Type B pancreatic cell (in vitro differentiated cells): ENCODE measurements at regions not wholly inside any gene's neighbourhood (a gene's known extent, or its start where the extent isn't known, plus 50 kb on each side); places are given as distances from the start of the nearest gene placed in this dataset.

Source experiments
- DNase-seq: peaks from one replicate; pipeline ENCODE4 v3.0.0; 2021; ENCODE audit warnings: mixed read lengths; ENCODE audit not compliant: unreplicated experiment; ENCODE audit errors: extremely low spot score
- H3K27ac Mint-ChIP-seq: 2 replicates; pipeline ENCODE4 v1.8.0; 2021; ENCODE audit warnings: mild to moderate bottlenecking, mixed read lengths
- H3K27me3 Mint-ChIP-seq: 2 replicates; pipeline ENCODE4 v1.8.0; 2021; ENCODE audit warnings: mixed read lengths
- H3K36me3 Mint-ChIP-seq: 2 replicates; pipeline ENCODE4 v1.8.0; 2021; ENCODE audit warnings: mixed read lengths
- H3K4me1 Mint-ChIP-seq: one replicate; pipeline ENCODE4 v1.8.0; 2021; ENCODE audit warnings: mixed read lengths; ENCODE audit not compliant: unreplicated experiment
- H3K4me3 Mint-ChIP-seq: 2 replicates; pipeline ENCODE4 v1.8.0; 2021; ENCODE audit warnings: mild to moderate bottlenecking, mixed read lengths
- H3K9me3 Mint-ChIP-seq: 2 replicates; pipeline ENCODE4 v1.8.0; 2021; ENCODE audit warnings: mixed read lengths
- CTCF ChIP-seq: fragments of 200-600 bp; sonication (generic); conservative IDR thresholded peaks from 2 replicates; pipeline ENCODE4 v1.5.0; 2021; ENCODE audit warnings: antibody characterized with exemption, mild to moderate bottlenecking

GRCh38 chr5:91499943-91500531, 116.9 kb upstream of the ARRDC3 start:
- no peaks in the 10 kb centered on the region for H3K9me3 Mint-ChIP-seq
- DNase-seq: no peak
- H3K27ac Mint-ChIP-seq: no peak overlapping the region
- H3K4me3 Mint-ChIP-seq: no peak overlapping the region
- no peaks in the 10 kb centered on the region for H3K36me3 Mint-ChIP-seq
- H3K4me1 Mint-ChIP-seq: peaks cover 20% of the 10 kb centered on the region
- H3K27me3 Mint-ChIP-seq: peaks cover 14% of the 10 kb centered on the region
- TF ChIP-seq CTCF: peak; percentile 90

GRCh38 chr5:91495699-91496098, 112.6 kb upstream of the ARRDC3 start:
- Mint-ChIP-seq H3K9me3 (no peaks in the 10 kb centered on the region), H3K27ac (no peak overlapping the region), H3K4me1 (peaks cover under 1% of the 10 kb centered on the region), H3K36me3 (no peaks in the 10 kb centered on the region), H3K4me3 (no peak overlapping the region), H3K27me3 (peaks cover 12% of the 10 kb centered on the region)
- no peak for TF ChIP-seq CTCF
- no peak for DNase-seq

GRCh38 chr5:91494447-91494996, 111.4 kb upstream of the ARRDC3 start:
- Mint-ChIP-seq H3K36me3 (no peaks in the 10 kb centered on the region), H3K4me3 (no peak overlapping the region), H3K27ac (no peak overlapping the region), H3K4me1 (no peaks in the 10 kb centered on the region), H3K9me3 (no peaks in the 10 kb centered on the region), H3K27me3 (peaks cover 11% of the 10 kb centered on the region)
- TF ChIP-seq CTCF: no peak
- no peak for DNase-seq

- Mint-ChIP-seq H3K36me3 (no peaks in the 10 kb centered on the region), H3K27ac (no peak overlapping the region), H3K4me1 (no peaks in the 10 kb centered on the region), H3K27me3 (peaks cover 3% of the 10 kb centered on the region), H3K9me3 (no peaks in the 10 kb centered on the region), H3K4me3 (no peak overlapping the region)
- no peak for DNase-seq
- TF ChIP-seq CTCF: no peak
These were observed 110.0 kb upstream of the ARRDC3 start for GRCh38 chr5:91493086-91493485.

- no peak overlapping the region for H3K27ac Mint-ChIP-seq
- H3K9me3 Mint-ChIP-seq: peaks cover 4% of the 10 kb centered on the region
- no peaks in the 10 kb centered on the region for H3K36me3 Mint-ChIP-seq
- H3K4me3 Mint-ChIP-seq: no peak overlapping the region
- TF ChIP-seq CTCF: no peak
- H3K4me1 Mint-ChIP-seq: no peaks in the 10 kb centered on the region
- no peak for DNase-seq
- H3K27me3 Mint-ChIP-seq: peaks cover 3% of the 10 kb centered on the region
These were observed 108.1 kb upstream of the ARRDC3 start for GRCh38 chr5:91491229-91491628.
